IPS-18a (cell line): ENCODE measurements at regions not wholly inside any gene's neighbourhood (a gene's known extent, or its start where the extent isn't known, plus 50 kb on each side); places are given as distances from the start of the nearest gene placed in this dataset.
A peak's percentile ranks its signal among the peaks of the same experiment; 100 is the strongest.

Source experiments
- H3K27ac ChIP-seq: one replicate; pipeline ENCODE4 v1.5.1; 2013; ENCODE audit warnings: low read length
- H3K27me3 ChIP-seq: one replicate; pipeline ENCODE4 v1.6.1; 2013; ENCODE audit warnings: mild to moderate bottlenecking, low read length; ENCODE audit not compliant: control insufficient read depth, insufficient read depth
- H3K36me3 ChIP-seq: one replicate; pipeline ENCODE4 v1.6.1; 2013; ENCODE audit warnings: low read depth, low read length; ENCODE audit not compliant: control insufficient read depth
- H3K4me1 ChIP-seq: one replicate; pipeline ENCODE4 v1.6.1; 2013; ENCODE audit warnings: low read depth, low read length; ENCODE audit not compliant: control insufficient read depth
- H3K4me3 ChIP-seq: one replicate; pipeline ENCODE4 v1.5.1; 2013; ENCODE audit warnings: low read length
- H3K9ac ChIP-seq: one replicate; pipeline ENCODE4 v1.6.1; 2013; ENCODE audit warnings: mild to moderate bottlenecking, low read length, moderate library complexity
- H3K9me3 ChIP-seq: one replicate; pipeline ENCODE4 v1.6.1; 2013; ENCODE audit warnings: low read depth, low read length; ENCODE audit not compliant: control insufficient read depth

- H3K4me1 ChIP-seq, result no peaks in the 10 kb centered on the region
Observed at GRCh38 chr4:182124359-182124758, 118.8 kb upstream of the TENM3 start.

DNA sequence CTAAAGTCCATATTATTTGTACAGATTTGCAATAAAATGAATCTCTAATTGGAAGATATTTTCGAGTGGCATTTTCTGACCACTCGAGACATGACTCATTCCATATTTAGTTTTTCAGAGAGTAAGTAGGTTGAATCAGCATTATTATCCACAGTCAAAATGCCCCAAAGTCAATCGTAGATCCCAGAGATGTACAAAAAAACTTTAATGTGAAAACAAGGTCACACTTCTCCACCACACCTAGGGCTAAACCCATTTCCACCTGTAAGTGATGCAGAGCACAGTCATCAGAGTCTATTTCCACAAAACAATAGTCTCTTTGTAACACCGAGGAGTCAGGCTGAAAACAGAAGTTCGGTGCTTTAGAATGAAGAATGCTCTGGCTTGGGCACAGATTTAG, 117.1 kb upstream of the TENM3 start:
- Histone ChIP-seq H3K4me3 (no peak overlapping the region), H3K4me1 (no peaks in the 10 kb centered on the region), H3K36me3 (no peaks in the 10 kb centered on the region), H3K9me3 (no peaks in the 10 kb centered on the region), H3K27me3 (no peaks in the 10 kb centered on the region), H3K9ac (no peak overlapping the region), H3K27ac (no peak overlapping the region)

More at GRCh38 chr4:182124359-182124758, 118.8 kb upstream of the TENM3 start:
- Histone ChIP-seq H3K27me3 (no peaks in the 10 kb centered on the region), H3K9me3 (no peaks in the 10 kb centered on the region), H3K4me3 (no peak overlapping the region), H3K27ac (no peak overlapping the region), H3K36me3 (no peaks in the 10 kb centered on the region), H3K9ac (no peak overlapping the region)

GRCh38 chr4:182126603-182127002, 116.6 kb upstream of the TENM3 start:
- Histone ChIP-seq H3K36me3 (no peaks in the 10 kb centered on the region), H3K9ac (no peak overlapping the region), H3K4me1 (no peaks in the 10 kb centered on the region), H3K27ac (no peak overlapping the region), H3K9me3 (no peaks in the 10 kb centered on the region), H3K4me3 (no peak overlapping the region), H3K27me3 (no peaks in the 10 kb centered on the region)

DNA sequence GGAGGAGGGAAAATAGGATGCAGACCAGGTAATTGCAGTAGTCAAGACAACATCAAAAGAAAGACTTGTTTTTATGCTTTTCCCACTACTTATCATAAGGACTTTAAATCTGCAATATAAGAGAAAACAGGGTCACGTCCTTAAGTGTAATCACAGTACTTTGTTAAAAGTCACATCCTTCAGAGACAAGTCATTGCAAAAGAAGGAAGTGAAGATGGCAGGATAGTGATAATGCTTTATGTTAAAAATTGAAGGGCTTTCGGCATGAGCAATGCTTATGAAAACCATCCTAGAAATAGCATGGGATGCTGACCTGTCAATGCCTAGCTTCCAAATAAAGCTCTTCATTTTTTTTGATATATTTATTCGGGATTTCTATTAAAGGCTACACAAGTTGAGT, 110.2 kb upstream of the TENM3 start:
- Histone ChIP-seq H3K27me3 (no peaks in the 10 kb centered on the region), H3K4me3 (no peak overlapping the region), H3K9me3 (no peaks in the 10 kb centered on the region), H3K27ac (no peak overlapping the region), H3K4me1 (peaks cover 17% of the 10 kb centered on the region), H3K36me3 (no peaks in the 10 kb centered on the region), H3K9ac (no peak overlapping the region)

- Histone ChIP-seq H3K4me3 (no peak overlapping the region), H3K27ac (no peak overlapping the region), H3K4me1 (peaks cover 17% of the 10 kb centered on the region), H3K36me3 (no peaks in the 10 kb centered on the region), H3K9ac (no peak overlapping the region), H3K27me3 (no peaks in the 10 kb centered on the region), H3K9me3 (no peaks in the 10 kb centered on the region)
Observed at GRCh38 chr4:182134261-182134660, 108.9 kb upstream of the TENM3 start.

DNA sequence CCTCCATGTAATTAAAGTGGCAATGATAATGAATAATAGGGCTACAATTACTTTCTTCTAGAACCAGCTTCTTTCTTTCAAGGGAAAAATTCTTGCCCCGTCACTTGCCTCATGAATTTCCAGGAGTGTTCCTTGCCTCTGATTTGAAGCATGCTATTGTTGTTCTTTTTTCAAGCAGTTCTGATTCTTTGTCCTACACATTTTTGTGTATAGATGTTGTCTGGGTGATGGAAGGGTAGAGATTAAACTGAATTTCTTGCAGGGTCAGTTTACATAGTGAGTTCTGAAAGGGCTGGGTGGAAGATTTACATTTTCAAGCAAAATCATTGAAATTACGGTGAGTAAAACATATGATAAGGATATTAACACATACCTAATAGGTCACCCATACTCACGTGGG, 107.0 kb upstream of the TENM3 start:
- no peaks in the 10 kb centered on the region for H3K9me3 ChIP-seq
- peaks cover 18% of the 10 kb centered on the region for H3K4me1 ChIP-seq
- no peak overlapping the region for H3K27ac ChIP-seq
- H3K4me3 ChIP-seq, result no peak overlapping the region
- H3K9ac ChIP-seq, result no peak overlapping the region
- H3K27me3 ChIP-seq, result peaks cover 18% of the 10 kb centered on the region
- H3K36me3 ChIP-seq, result no peaks in the 10 kb centered on the region

GRCh38 chr4:182137343-182137742, 105.9 kb upstream of the TENM3 start:
- no peak overlapping the region for H3K9ac ChIP-seq
- H3K4me1 ChIP-seq, result peaks cover 26% of the 10 kb centered on the region
- peaks cover 29% of the 10 kb centered on the region for H3K27me3 ChIP-seq
- no peak overlapping the region for H3K27ac ChIP-seq
- no peaks in the 10 kb centered on the region for H3K9me3 ChIP-seq
- no peak overlapping the region for H3K4me3 ChIP-seq
- H3K36me3 ChIP-seq, result no peaks in the 10 kb centered on the region

DNA sequence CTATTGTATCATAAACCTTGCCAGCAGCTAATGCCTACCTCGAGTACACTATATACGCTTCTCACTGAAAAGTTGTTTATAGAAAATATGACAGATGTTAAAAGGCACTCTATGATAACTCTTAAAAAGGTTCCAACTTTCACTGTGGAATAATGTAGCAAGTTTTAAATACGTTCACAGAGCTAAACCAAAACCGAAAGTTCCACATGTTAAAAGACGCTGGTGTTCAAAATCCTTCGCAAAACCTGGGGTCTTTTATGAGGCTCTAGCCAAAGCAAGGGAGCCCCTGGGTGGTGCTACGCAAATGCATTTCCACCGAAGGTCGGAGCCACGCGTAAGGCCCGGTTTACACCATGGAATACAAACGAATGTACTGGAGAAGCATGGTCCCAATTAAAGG, 103.7 kb upstream of the TENM3 start:
- Histone ChIP-seq H3K4me1 (peaks cover 26% of the 10 kb centered on the region), H3K4me3 (no peak overlapping the region), H3K27me3 (peaks cover 30% of the 10 kb centered on the region), H3K36me3 (no peaks in the 10 kb centered on the region), H3K9me3 (no peaks in the 10 kb centered on the region), H3K27ac (no peak overlapping the region), H3K9ac (no peak overlapping the region)

DNA sequence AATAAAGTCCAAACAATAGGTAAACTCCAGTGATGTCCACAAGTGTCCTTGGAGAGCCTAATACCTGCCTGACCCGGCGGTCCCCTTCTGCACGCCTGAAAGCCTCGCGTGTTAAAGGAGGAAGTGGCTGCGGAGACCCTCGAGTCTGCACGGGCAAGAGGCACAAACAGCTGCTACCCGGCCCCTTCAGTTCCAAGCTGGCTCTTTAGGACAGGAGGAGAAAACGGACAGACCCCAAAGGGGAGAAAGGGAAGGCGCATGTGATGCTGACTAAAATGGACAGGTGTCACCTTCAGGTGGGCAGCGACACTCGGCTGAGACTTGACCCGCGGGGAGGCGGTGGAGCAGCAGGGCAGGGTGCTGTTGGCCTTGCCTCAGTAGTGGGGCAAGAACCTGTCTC, 102.7 kb upstream of the TENM3 start:
- Histone ChIP-seq H3K27ac (no peak overlapping the region), H3K4me1 (peaks cover 26% of the 10 kb centered on the region), H3K27me3 (peaks cover 30% of the 10 kb centered on the region), H3K9ac (no peak overlapping the region), H3K9me3 (no peaks in the 10 kb centered on the region), H3K36me3 (no peaks in the 10 kb centered on the region), H3K4me3 (no peak overlapping the region)

DNA sequence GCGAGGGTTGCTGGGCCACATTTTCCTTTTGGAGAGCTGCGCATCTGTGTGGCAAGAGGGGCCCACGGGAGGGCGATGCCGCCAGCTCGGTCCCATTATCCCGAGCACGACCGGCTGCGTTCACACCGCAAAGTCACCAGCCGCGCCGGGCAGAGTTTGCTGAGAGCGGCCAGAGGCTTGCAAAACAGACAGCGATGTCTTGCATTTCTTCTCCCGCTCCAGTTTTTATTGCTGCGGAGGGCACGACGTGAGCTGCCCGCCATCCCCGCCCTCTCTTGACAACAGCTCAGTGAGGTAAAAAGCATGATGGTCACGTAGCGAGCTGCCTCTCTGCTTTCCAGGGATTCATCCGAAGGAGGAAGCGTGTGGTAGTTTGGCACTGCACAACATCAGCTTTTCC, 102.1 kb upstream of the TENM3 start:
- H3K27me3 ChIP-seq, result peaks cover 30% of the 10 kb centered on the region
- no peaks in the 10 kb centered on the region for H3K36me3 ChIP-seq
- no peak overlapping the region for H3K9ac ChIP-seq
- peak overlapping the region; percentile 94 for H3K4me3 ChIP-seq
- H3K4me1 ChIP-seq, result peaks cover 26% of the 10 kb centered on the region
- no peak overlapping the region for H3K27ac ChIP-seq
- H3K9me3 ChIP-seq, result no peaks in the 10 kb centered on the region

- Histone ChIP-seq H3K9ac (peak overlapping the region; percentile 91), H3K4me3 (peak overlapping the region; percentile 94), H3K36me3 (no peaks in the 10 kb centered on the region), H3K4me1 (peaks cover 21% of the 10 kb centered on the region), H3K27me3 (peaks cover 30% of the 10 kb centered on the region), H3K9me3 (no peaks in the 10 kb centered on the region), H3K27ac (no peak overlapping the region)
Observed at GRCh38 chr4:182142176-182143085, 100.8 kb upstream of the TENM3 start.
